ENCODE measurements at regions not wholly inside any gene's neighbourhood (a gene's known extent, or its start where the extent isn't known, plus 50 kb on each side); places are given as distances from the start of the nearest gene placed in this dataset.
"Not testable (repeated sequence)": the region's sequence is repeated elsewhere in the genome, so short reads cannot be mapped to it uniquely, and the experiment has no call there.

DNA sequence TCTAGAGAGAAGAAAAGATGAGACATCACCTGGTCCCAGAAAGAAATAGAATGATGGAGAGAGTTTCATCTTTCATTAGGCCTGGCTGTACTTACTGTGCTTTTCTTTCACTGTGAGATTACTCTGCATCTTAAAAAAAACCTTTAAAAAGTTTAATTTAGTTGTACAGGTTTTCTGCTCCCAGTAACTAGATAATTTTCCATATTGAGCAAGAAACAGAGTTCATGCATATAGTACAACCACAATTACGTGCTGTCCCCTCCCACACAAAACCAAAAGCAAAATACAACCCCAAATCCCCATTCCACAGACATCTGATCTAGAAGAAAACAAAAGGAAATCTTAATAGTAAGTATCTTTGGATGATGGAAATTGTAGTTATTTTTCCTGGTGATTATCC lies 371.2 kb downstream of the SH2D1A start:
- no peak for DNase-seq (ENCODE audit: low spot score)

DNA sequence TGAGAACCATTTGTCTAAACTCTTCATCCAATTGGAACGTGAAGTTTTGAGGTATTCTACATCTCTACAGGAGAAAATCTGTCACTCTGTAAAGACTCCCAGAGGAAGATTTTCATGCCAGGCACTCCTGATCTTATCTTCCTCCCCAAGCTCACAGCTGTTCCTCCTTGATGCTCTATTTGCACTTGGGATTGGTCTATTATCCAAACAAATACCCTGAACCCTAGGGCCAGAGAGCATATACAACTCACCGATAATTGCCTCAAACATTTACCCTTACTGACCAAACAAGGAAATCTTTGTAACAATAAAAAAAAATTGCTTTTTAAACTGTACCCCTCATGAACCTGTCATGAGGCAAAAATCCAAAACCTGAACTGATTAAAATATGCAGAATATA lies 372.7 kb downstream of the SH2D1A start:
- DNase-seq (ENCODE audit: low spot score): no peak

DNA sequence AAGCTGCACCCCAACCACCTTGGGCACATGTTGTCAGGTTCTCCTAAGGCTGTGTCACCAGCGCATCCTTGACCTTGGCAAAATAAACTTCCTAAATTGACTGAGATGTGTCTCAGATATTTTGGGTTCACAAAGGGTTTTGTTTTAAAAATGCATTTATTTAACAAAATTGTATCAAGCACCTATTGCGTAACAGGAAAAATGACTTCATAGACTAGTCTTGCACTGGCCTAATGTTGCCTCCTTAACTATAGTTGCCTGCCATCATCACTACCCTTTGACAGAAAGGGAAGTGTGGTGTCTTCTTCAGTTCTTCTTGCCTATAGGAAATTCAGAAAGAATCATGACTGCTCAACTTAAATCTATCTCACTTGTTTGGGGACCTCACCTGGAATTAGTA lies 374.2 kb downstream of the SH2D1A start:
- DNase-seq (ENCODE audit: low spot score): no peak

DNA sequence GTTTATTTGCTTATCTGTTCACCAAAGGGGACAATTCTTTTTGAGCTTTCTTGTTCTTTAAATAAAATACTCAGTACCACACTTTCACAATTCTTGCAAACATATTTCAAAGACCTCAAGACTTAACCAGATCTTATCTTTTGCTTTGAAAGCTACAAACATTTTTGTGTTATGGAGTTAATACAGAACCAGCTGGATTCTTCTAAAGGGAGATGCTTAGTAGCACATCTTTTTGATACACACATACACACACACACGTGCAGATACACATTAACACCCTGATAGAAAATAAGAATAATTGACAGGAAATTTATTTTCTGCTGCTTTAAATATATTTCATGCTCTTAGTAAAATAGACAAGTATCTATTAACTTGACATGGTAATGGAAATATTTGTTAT lies 379.1 kb downstream of the SH2D1A start:
- DNase-seq (ENCODE audit: low spot score): no peak

DNA sequence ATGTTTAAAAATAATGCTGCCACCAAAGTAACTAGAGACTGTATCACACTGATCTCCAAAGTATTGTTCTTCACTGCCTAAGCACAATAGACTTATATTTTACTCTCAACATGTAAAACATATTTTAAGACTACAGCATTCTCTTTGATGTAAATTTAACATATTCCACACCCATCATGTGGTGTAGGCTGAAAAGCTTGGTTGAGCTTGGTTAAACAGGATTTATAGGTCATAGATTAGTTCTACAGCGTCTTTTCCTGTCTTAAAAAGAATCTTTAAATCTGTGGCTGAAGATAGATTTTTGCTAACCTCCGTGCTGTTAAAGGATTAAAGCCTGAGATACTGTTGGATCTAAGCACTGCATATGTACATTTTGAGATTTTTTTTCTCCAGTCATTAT lies 379.9 kb downstream of the SH2D1A start:
- DNase-seq (ENCODE audit: low spot score): no peak

DNA sequence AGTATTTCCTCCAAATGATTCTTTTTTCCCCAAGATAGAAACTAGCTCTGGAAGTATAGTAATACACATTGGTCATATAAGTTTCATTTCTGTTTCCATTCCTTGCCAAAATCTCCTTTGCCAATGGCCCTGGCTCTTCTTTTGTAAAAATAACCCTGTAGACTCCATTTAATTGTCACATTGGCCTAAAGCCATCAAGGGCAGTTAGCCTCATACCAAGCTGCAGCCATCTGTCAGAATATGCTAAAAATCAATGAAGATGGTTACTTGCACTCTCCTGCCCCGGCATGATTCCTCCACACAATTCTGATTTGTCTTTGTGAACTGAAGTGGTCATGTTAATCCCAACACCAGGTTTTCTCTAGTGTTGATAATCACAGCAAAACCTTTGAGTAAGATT lies 380.5 kb downstream of the SH2D1A start:
- DNase-seq (ENCODE audit: low spot score): no peak

DNA sequence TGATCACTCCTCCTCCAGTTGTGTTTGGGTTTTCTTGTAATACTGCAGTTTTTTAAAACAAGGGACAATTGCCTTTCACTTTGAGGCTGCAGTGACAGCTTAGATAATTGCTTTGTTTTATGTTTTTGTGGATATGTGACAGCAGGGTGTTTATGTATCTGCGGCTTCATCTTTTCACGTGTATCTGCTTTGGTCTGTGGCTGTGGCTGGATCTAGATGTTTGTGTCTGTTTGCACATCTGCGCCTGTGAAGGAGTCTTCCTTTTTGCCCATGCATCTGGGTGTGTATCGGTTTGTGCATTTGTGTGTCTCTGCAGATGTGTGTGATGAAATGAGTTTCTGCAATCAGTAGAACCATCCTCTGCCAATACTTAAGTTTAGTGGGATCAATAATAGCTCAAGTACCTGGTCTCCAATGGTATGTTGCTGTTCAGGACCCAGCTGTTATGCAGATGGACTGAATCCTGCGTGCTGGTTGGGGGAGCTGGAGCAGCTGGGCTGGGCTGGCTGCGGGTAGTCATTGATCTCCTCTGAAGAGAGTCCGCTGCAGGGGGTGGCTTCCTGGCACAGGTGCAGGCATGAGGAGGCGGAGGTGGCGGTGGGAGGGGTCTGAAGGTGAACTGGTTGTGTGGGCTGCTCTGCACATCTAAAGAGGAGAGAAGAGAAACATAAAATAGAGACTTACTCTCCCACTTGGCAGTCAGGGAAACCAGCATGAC lies 390.3 kb downstream of the SH2D1A start:
- no peak for DNase-seq (ENCODE audit: low spot score)

DNA sequence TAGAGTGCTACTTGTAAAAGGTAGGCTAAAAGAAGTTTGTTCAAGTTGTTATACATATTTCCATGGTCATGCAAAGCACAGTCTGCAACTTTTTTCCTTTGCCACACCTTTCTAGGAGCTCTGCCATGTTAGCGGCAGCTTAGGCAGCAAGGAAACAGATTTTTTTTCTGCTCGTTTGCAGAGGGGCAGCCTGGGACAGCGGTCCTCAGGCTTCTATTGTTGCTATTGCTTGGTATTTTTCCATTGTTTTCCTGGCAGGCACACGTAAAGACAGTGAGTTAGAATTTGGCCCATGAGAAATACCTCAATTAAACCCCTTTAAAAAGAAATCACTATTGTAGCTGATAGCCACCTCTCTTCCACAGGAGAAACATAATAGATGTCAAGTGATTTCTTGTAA lies 391.4 kb downstream of the SH2D1A start:
- no peak for DNase-seq (ENCODE audit: low spot score)

DNA sequence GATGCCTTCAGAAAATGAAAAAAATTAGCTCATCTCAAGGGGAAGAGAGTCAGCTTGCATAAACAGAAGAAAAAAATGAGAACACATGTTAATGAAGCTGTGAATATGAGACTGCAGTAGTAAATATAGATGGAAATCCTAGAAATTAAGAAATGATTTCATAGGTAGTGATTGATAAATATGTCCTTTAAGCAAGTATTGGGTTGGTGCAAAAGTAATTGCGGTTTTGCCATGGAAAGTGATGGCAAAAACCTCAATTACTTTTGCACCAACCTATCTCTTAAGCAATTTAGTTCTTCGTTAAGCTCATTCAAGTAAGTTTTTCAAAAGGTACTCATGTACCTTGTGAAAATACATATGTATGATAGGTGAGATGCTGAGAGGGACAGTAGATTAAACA lies 400.9 kb downstream of the SH2D1A start:
- DNase-seq (ENCODE audit: low spot score): no peak

DNA sequence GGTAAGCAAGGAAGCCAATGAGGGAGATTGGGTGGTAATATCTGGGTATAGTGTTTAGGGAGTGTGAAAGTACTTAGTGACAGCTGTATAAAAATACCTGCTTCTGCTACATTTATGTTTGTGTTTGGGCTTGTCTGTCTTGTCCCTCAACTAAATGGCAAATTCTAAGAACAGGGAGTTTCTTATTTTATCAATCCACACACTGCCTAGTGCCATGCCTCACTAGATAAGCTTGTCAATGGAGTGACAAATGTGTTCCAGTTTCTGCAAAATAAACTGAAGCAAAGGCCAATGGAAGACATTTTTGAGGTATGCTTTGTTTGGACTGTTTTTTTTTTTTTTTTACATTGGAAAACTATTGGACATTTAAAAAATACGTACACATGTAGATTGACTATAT lies 418.0 kb downstream of the SH2D1A start:
- DNase-seq (ENCODE audit: low spot score): no peak

DNA sequence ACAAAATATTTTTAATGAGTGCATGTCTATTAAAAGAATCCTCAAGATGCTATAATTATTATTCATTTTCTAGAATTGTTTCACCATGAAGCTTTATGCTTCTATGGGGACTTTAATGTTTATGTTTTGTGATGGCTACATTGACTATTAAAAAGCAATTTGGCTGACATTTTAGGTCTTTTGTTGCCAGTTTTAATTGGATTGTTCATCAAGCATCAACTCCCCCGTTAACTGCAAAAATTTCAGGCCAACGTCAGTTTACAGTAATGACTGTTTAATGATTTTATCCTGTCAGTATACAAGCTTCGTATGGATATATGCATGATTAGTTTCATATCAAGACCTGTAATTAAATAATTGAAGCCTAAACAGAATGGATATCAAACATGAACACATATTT lies 422.8 kb downstream of the SH2D1A start:
- no peak for DNase-seq (ENCODE audit: low spot score)

DNA sequence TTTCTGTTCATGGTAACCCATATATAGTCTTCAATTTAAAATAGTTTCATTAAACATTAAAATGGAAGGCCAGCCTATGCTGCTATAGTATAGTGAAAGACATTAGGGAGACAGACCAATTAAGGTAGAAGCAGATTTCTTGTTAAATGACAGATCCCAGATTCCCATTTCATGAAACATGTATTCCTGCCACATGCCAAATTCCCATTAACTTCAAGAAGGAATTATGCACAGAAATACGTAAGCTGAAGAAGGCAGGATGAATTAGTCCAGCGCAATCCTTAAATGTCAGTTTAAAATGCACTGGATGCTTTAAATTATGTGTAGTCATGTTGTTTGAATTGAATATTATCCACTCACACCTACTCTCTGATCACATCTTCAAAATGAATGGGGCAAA lies 424.9 kb downstream of the SH2D1A start:
- no peak for DNase-seq (ENCODE audit: low spot score)

DNA sequence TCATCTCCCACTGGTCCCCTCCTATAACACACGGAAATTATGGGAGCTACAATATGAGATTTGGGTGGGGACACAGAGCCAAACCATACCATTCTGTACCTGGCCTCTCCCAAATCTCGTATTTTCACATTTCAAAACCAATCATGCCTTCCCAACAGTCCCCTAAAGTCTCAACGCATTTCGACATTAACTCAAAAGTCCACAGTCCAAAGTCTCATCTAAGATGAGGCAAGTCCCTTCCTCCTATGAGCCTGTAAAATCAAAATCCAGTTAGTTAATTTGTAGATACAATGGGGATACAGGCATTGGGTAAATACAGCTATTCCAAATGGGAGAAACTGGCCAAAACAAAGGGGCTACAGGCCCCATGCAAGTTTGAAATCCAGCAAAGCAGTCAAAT lies 441.9 kb downstream of the SH2D1A start:
- not testable (repeated sequence) for DNase-seq (ENCODE audit: low spot score)

DNA sequence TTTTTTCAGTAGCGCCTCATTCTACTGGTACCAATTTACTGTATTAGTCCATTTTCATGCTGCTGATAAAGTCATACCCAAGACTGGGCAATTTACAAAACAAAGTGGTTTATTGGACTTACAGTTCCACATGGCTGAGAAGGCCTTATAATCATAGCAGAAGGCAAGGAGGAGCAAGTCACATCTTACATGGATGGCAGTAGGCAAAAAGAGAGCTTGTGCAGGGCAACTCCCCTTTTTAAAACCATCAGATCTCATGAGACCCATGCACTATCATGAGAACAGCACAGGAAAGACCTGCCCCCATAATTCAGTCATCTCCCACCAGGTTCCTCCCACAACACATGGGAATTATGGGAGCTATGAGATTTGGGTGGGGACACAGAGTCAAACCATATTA lies 443.5 kb downstream of the SH2D1A start:
- not testable (repeated sequence) for DNase-seq (ENCODE audit: low spot score)

DNA sequence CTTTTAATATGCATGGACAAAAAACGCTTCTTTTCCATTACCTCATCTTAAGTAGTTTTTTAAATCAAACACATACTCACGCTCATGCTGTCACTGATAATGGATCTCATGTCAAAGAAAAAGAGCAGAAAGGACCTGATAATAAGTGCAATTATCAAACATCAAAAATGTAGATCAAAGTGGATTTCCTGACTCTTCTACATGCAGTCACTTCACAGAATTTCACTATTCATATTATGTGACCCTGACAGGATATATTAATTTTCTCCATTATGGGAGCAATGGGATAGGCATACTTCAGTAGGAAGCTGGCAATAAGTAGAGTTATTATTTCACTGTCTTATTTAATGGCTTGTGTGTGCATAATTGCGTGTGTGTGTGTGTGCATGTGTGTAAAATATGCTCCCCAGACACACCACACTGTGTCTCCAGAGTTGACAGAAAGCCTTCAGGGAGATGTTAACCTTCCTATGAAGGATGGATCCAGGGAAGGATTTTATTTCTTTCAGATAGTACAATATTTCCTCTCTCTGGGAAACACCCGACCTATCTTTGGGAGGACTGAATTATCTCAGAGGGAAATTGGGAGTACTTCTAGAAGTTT lies 445.2 kb downstream of the SH2D1A start:
- no peak for DNase-seq (ENCODE audit: low spot score)

DNA sequence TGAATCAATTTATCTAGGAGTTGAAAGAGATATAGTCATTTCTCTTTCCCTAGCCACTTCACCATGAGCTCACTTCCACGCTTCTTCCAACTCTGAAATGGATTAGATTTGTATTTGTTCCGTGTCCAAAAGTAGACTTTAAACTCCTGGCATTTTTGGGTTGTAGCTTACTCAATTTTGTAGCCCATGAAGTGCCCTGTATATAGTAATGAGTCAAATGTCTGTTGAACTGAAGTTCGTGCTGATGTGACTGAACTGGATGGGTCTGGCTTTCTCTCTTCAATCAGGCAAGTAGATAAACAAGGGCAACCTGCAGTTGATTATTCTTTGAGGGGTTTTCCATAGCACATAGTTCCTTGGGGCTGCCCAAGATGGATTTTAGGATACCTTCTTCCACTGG lies 450.6 kb downstream of the SH2D1A start:
- no peak for DNase-seq (ENCODE audit: low spot score)

DNA sequence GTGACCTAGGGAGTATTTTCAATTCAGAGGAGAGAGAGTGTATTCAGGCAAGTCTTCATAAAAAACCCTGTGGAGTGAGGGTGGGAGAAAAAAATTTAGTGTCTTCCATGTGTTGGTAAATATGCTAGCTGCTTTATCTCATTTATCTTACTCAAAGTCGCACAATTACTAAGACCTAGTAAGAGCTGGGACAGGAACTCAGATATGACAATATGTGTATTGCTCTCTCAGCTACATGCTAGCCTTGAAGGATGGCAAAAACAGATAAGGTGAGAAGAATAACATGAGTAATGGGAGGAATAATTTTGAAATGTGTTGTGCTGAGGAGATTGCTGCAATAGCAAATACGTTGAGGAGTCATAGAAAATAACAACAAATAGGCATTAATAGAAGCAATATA lies 458.6 kb downstream of the SH2D1A start:
- no peak for DNase-seq (ENCODE audit: low spot score)

DNA sequence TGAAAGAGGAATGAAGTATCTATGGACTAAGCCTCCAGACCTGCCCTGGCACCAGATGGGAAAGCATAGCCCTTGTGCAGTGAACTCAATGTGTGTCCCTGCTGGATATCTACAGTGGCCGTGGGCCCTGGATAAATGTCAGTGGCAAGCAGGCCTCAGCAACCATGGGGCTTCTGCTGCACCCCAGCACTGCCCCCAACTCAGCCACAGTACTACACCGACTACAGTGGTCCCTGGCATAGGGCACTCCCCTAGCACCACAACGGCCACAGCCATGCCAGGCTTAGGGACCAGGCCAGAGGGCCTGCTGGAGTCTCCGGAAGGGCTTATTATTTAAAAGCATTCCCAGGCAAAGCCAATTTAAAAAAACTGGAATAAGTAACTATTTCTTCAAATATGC lies 459.1 kb downstream of the SH2D1A start:
- no peak for DNase-seq (ENCODE audit: low spot score)

DNA sequence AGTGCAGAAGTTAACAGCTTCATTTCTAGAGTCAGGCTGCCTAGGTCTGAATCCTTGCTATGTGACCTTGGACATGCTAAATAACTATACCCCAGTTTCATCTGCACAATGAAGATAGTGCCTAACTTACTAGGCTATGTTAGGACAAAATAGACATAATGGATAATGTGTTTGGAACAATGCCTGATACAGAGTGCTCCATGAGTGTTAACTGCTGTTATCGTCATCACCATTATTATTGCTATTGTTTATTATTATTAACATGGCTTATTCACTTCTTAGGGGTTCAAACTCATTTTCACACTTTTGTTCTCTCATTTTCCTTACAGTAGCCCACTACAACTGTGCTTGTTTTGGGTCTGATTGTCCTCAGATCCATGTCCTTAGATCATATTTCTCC lies 467.7 kb downstream of the SH2D1A start:
- DNase-seq (ENCODE audit: low spot score): no peak

DNA sequence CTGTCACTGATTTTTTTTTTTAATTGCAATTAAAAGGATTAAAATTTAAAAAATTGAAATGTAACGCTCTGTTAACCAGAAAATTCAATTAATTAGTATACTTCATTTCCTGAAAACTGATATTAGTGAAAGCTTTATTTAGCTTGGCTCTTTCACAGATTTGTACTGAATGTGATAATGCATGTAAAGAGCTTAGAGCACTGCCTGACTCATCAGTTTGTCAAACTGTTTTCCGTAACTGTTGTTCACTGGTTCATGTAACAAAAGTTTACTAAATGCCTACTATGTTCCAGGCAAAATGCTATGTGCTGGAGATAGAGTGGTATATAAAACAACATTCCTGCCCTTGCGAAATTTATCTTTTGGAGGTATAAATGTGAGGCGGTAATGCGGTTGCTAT lies 471.7 kb downstream of the SH2D1A start:
- DNase-seq (ENCODE audit: low spot score): no peak

DNA sequence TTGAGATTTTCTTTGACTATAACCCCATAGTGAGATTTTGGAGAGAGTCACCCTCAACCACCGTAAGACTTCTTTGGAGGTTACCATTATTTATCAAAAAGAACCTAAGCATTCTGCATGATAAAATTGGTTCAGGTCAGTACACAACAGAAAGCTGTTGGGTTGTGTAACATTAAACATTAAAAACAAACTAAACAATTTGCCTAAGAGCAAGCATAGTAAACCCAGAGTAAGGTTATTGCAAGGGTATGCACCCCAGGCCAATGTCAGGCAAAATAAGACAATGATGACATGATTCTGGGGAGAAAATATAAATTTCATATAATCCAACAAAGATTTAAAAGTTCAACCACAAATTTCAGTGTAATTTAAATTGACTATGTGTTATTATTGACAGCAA lies 472.4 kb downstream of the SH2D1A start:
- no peak for DNase-seq (ENCODE audit: low spot score)

DNA sequence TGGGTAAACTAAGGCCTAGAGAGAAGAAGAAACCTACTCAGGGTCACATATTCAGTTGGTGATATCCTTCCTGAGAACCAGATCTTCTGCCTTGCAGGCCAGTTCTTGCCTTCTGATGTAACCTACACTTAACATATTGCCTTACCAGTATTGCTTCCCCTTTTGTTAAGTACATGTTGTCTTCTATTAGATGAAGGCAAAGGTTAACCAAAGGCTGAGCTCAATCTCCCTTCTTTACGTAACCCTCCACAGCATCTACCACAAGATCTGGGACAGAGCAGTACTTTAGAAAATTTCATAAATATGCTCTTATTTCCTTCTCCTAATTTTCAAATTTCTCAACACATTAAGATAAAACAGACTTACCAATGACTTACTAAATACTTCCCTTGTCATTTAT lies 474.4 kb downstream of the SH2D1A start:
- DNase-seq (ENCODE audit: low spot score): no peak

DNA sequence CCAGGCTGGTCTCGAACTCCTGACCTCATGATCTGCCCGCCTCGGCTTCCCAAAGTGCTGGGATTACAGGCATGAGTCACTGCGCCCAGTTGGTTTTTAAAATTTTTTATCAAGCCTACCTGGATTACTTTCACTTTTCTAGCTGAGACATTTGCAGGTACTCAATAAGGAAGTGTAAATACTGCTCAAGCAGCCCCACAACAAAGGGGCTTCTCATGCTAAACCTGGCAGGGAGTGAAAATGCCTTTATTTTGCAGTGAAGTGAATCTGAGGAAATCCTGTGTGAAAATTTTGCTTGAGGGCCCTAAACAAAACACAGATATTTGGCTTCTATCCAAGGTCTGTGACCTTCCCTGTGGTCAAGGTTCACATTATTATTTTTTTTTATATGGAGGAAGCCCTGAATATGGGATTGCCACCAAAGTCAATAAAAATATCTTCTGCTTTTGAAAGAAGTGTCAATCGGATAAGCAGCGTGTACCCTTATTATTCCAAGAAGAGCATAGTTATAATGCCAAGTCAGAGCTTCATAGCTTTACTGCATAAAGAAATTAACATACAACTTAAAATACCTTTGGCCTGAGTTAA lies 481.0 kb downstream of the SH2D1A start:
- DNase-seq (ENCODE audit: low spot score): no peak

DNA sequence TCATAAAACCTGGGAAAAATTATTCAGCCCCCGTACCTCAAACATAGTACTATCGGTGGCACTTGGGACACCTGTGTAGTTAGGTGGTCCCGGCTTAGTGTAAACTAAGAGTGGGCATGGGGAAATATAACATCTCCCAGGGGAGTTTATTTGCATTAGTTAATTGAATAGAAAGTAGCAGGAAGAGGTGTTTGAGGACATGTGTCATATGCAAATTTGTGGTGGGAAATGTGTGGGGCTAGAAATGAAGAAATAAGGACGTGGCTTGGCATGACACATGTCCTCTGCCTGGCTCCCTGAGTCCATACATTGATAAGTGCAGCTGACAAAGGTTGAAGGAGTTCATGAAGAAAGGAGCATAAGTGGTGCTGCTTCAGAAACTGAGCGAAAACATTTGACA lies 483.6 kb downstream of the SH2D1A start:
- peak; percentile 1 for DNase-seq (ENCODE audit: low spot score)
